Suprapubic skin (tissue), 4 donors: ENCODE measurements at regions not wholly inside any gene's neighbourhood (a gene's known extent, or its start where the extent isn't known, plus 50 kb on each side); places are given as distances from the start of the nearest gene placed in this dataset.
"Not testable (repeated sequence)": the region's sequence is repeated elsewhere in the genome, so short reads cannot be mapped to it uniquely, and the experiment has no call there.

Experiments used
- DNase-seq, 2 donors: peaks; one replicate each; pipeline ENCODE4 v3.0.0-alpha.2; 2019; ENCODE audit warnings: low spot score in 2 of 2
- H3K27ac ChIP-seq: fragments of 200-600 bp; sonication (generic); one replicate; pipeline ENCODE4 v1.5.1; 2019
- H3K27me3 ChIP-seq: fragments of 200-600 bp; sonication (generic); one replicate; pipeline ENCODE4 v1.5.1; 2019
- H3K36me3 ChIP-seq: fragments of 200-600 bp; sonication (generic); one replicate; pipeline ENCODE4 v1.5.1; 2019
- H3K4me1 ChIP-seq: fragments of 200-600 bp; sonication (generic); one replicate; pipeline ENCODE4 v1.5.1; 2019
- H3K4me3 ChIP-seq: fragments of 200-600 bp; sonication (generic); one replicate; pipeline ENCODE4 v1.5.1; 2019; ENCODE audit warnings: mild to moderate bottlenecking
- H3K9me3 ChIP-seq: fragments of 200-600 bp; sonication (generic); one replicate; pipeline ENCODE4 v1.5.1; 2019
- CTCF ChIP-seq, 2 donors: fragments of 200-600 bp in 1 of 2; fragments of 450-650 bp in 1 of 2; sonication (generic) in 1 of 2; IDR thresholded peaks; one replicate each; pipeline ENCODE4 v1.5.1; 2016 to 2019; ENCODE audit warnings: antibody characterized with exemption in 2 of 2, mild to moderate bottlenecking in 1 of 2, moderate library complexity in 1 of 2
- EP300 ChIP-seq: sonication (generic); formaldehyde crosslinking; IDR thresholded peaks from one replicate; pipeline ENCODE4 v1.6.1; 2017; ENCODE audit warnings: antibody characterized with exemption
- POLR2A ChIP-seq, 2 donors: fragments of 450-650 bp; IDR thresholded peaks; one replicate each; pipeline ENCODE4 v1.6.1; 2017; ENCODE audit warnings: antibody characterized with exemption in 2 of 2, mild to moderate bottlenecking in 2 of 2, moderate library complexity in 2 of 2
- POLR2AphosphoS5 ChIP-seq, 3 donors: sonication (generic); formaldehyde crosslinking; IDR thresholded peaks; one replicate each; pipeline ENCODE4 v1.6.1; 2017; ENCODE audit warnings: antibody characterized with exemption in 3 of 3
- WGBS: methylation state at CpG from one replicate; pipeline ENCODE4 v1.1.5; 2018; 5-methylcytosine and 5-hydroxymethylcytosine counted together

GRCh38 chr1:78263459-78263858, 217.7 kb downstream of the GIPC2 start:
- Histone ChIP-seq H3K36me3 (no peaks in the 10 kb centered on the region), H3K27me3 (no peaks in the 10 kb centered on the region), H3K9me3 (no peaks in the 10 kb centered on the region), H3K27ac (no peak overlapping the region), H3K4me1 (no peaks in the 10 kb centered on the region), H3K4me3 (no peak overlapping the region)
- no peak for DNase-seq
- WGBS = 44% methylated on average over 2 of the region's 2 CpGs
- no peak for TF ChIP-seq POLR2AphosphoS5 (IDR thresholded peaks at IDR 0.05)
- TF ChIP-seq POLR2A (IDR thresholded peaks at IDR 0.05) = no peak
- TF ChIP-seq CTCF (IDR thresholded peaks at IDR 0.05) = no peak
- no peak for TF ChIP-seq EP300

GRCh38 chr1:78263946-78264345, 218.2 kb downstream of the GIPC2 start:
- H3K4me1 ChIP-seq = no peaks in the 10 kb centered on the region
- H3K9me3 ChIP-seq = no peaks in the 10 kb centered on the region
- H3K4me3 ChIP-seq = no peak overlapping the region
- 13% methylated on average over 1 of the region's 1 CpG for WGBS
- H3K27me3 ChIP-seq = no peaks in the 10 kb centered on the region
- no peak for DNase-seq
- TF ChIP-seq POLR2AphosphoS5 (IDR thresholded peaks at IDR 0.05) (no peak), POLR2A (IDR thresholded peaks at IDR 0.05) (no peak), EP300 (no peak), CTCF (IDR thresholded peaks at IDR 0.05) (no peak)
- H3K27ac ChIP-seq = no peak overlapping the region
- no peaks in the 10 kb centered on the region for H3K36me3 ChIP-seq

- H3K36me3 ChIP-seq = no peaks in the 10 kb centered on the region
- H3K27me3 ChIP-seq = no peaks in the 10 kb centered on the region
- TF ChIP-seq CTCF (IDR thresholded peaks at IDR 0.05) (no peak), EP300 (no peak), POLR2AphosphoS5 (IDR thresholded peaks at IDR 0.05) (no peak), POLR2A (IDR thresholded peaks at IDR 0.05) (no peak)
- no peaks in the 10 kb centered on the region for H3K9me3 ChIP-seq
- no peaks in the 10 kb centered on the region for H3K4me1 ChIP-seq
- H3K4me3 ChIP-seq = no peak overlapping the region
- WGBS = 83% methylated on average over 3 of the region's 3 CpGs
- H3K27ac ChIP-seq = no peak overlapping the region
- DNase-seq = no peak
Measured at GRCh38 chr1:78267513-78268218, 221.9 kb downstream of the GIPC2 start.

- TF ChIP-seq CTCF (IDR thresholded peaks at IDR 0.05) = no peak
- TF ChIP-seq POLR2AphosphoS5 (IDR thresholded peaks at IDR 0.05) = no peak
- TF ChIP-seq EP300 = no peak
- no peak for TF ChIP-seq POLR2A (IDR thresholded peaks at IDR 0.05)
- 83% methylated on average over 2 of the region's 2 CpGs for WGBS
- Histone ChIP-seq H3K27me3 (no peaks in the 10 kb centered on the region), H3K9me3 (no peaks in the 10 kb centered on the region), H3K4me3 (no peak overlapping the region), H3K27ac (no peak overlapping the region), H3K4me1 (no peaks in the 10 kb centered on the region), H3K36me3 (no peaks in the 10 kb centered on the region)
- DNase-seq = no peak
Measured at GRCh38 chr1:78269591-78269990, 221.2 kb upstream of the PTGFR start.

- not testable (repeated sequence) for H3K4me3 ChIP-seq, H3K27me3 ChIP-seq, H3K36me3 ChIP-seq, DNase-seq, H3K4me1 ChIP-seq, H3K9me3 ChIP-seq, H3K27ac ChIP-seq
- WGBS = 80% methylated on average over 2 of the region's 2 CpGs
Measured at GRCh38 chr1:78271423-78271822, 219.4 kb upstream of the PTGFR start.

- no peak for TF ChIP-seq POLR2AphosphoS5 (IDR thresholded peaks at IDR 0.05)
- TF ChIP-seq CTCF (IDR thresholded peaks at IDR 0.05) = no peak
- TF ChIP-seq POLR2A (IDR thresholded peaks at IDR 0.05) = no peak
- no peak for TF ChIP-seq EP300
- H3K36me3 ChIP-seq = no peaks in the 10 kb centered on the region
- no peak overlapping the region for H3K27ac ChIP-seq
- WGBS = 59% methylated on average over 3 of the region's 3 CpGs
- no peaks in the 10 kb centered on the region for H3K9me3 ChIP-seq
- no peaks in the 10 kb centered on the region for H3K27me3 ChIP-seq
- DNase-seq = no peak
- no peak overlapping the region for H3K4me3 ChIP-seq
- peaks cover 3% of the 10 kb centered on the region for H3K4me1 ChIP-seq
Measured at GRCh38 chr1:78274814-78275213, 216.0 kb upstream of the PTGFR start.
